HL-60 (cell line): ENCODE measurements at regions not wholly inside any gene's neighbourhood (a gene's known extent, or its start where the extent isn't known, plus 50 kb on each side); places are given as distances from the start of the nearest gene placed in this dataset.

Experiments used
- DNase-seq, 2 experiments: peaks; one replicate each; pipeline ENCODE4 v3.0.0-alpha.2; 2010 to 2020; ENCODE audit warnings: low read depth in 1 of 2, low spot score in 1 of 2
- H3K27ac ChIP-seq: fragments of 250-450 bp; sonication (Bioruptor Pico); replicated peaks from 2 replicates; pipeline ENCODE4 v1.5.1; 2020; ENCODE audit warnings: mild to moderate bottlenecking, moderate library complexity
- H3K27me3 ChIP-seq: fragments of 250-450 bp; sonication (Bioruptor Pico); 2 replicates; pipeline ENCODE4 v1.5.1; 2021; ENCODE audit warnings: mild to moderate bottlenecking, moderate library complexity; ENCODE audit not compliant: insufficient read depth, poor library complexity, severe bottlenecking
- H3K4me3 ChIP-seq: replicated peaks from 2 replicates; pipeline ENCODE4 v1.5.1; 2011; ENCODE audit warnings: mild to moderate bottlenecking, control low read depth, low read length; ENCODE audit not compliant: insufficient read depth
- CTCF ChIP-seq: IDR thresholded peaks from one replicate; pipeline ENCODE4 v1.5.1; 2011; ENCODE audit warnings: low read length, control low read depth, inconsistent platforms; ENCODE audit not compliant: insufficient read depth
- GABPA ChIP-seq: IDR thresholded peaks from 2 replicates; pipeline ENCODE4 v1.6.1; 2012; ENCODE audit warnings: low read depth
- POLR2AphosphoS5 ChIP-seq: IDR thresholded peaks from 2 replicates; pipeline ENCODE4 v1.6.1; 2012; ENCODE audit warnings: low read depth
- REST ChIP-seq: IDR thresholded peaks from 2 replicates; pipeline ENCODE4 v1.6.1; 2012; ENCODE audit warnings: low read depth; ENCODE audit not compliant: insufficient replicate concordance
- SPI1 ChIP-seq: IDR thresholded peaks from 2 replicates; pipeline ENCODE4 v1.6.1; 2012; ENCODE audit warnings: low read depth, mild to moderate bottlenecking, borderline replicate concordance

GRCh38 chr5:142479854-142480519 lies 155.2 kb upstream of the SPRY4 start:
- TF ChIP-seq GABPA (no peak), REST (no peak), CTCF (no peak), SPI1 (no peak), POLR2AphosphoS5 (no peak)
- no peak for DNase-seq
- Histone ChIP-seq H3K27ac (no peak overlapping the region), H3K27me3 (no peaks in the 10 kb centered on the region), H3K4me3 (no peak overlapping the region)

- Histone ChIP-seq H3K27ac (no peak overlapping the region), H3K4me3 (no peak overlapping the region), H3K27me3 (no peaks in the 10 kb centered on the region)
- no peak for TF ChIP-seq SPI1
- TF ChIP-seq GABPA = no peak
- no peak for TF ChIP-seq POLR2AphosphoS5
- no peak for DNase-seq
Observed at GRCh38 chr5:142479150-142479549, 154.3 kb upstream of the SPRY4 start.

- Histone ChIP-seq H3K27me3 (no peaks in the 10 kb centered on the region), H3K27ac (no peak overlapping the region), H3K4me3 (no peak overlapping the region)
- DNase-seq = no peak
- no peak for TF ChIP-seq CTCF
- TF ChIP-seq SPI1 = no peak
- TF ChIP-seq GABPA = no peak
- no peak for TF ChIP-seq POLR2AphosphoS5
- TF ChIP-seq REST = no peak
Observed at GRCh38 chr5:142478113-142478512, 153.3 kb upstream of the SPRY4 start.

GRCh38 chr5:142475102-142475513 lies 150.3 kb upstream of the SPRY4 start:
- Histone ChIP-seq H3K27ac (no peak overlapping the region), H3K27me3 (no peaks in the 10 kb centered on the region), H3K4me3 (no peak overlapping the region)
- TF ChIP-seq POLR2AphosphoS5 = no peak
- no peak for TF ChIP-seq REST
- TF ChIP-seq SPI1 = no peak
- TF ChIP-seq CTCF = no peak
- no peak for TF ChIP-seq GABPA
- DNase-seq = no peak
